HG02973 (cell line): ENCODE measurements at regions not wholly inside any gene's neighbourhood (a gene's known extent, or its start where the extent isn't known, plus 50 kb on each side); places are given as distances from the start of the nearest gene placed in this dataset.
"Not testable (repeated sequence)": the region's sequence is repeated elsewhere in the genome, so short reads cannot be mapped to it uniquely, and the experiment has no call there.

Experiments used
- ATAC-seq: cut with Tn5 transposase; IDR thresholded peaks from one replicate; pipeline ENCODE4 v1.9.1; 2021; ENCODE audit warnings: moderate library complexity; ENCODE audit not compliant: unreplicated experiment

GRCh38 chr7:45401851-45402250 lies 172.3 kb upstream of the ADCY1 start:
- ATAC-seq, result no peak

GRCh38 chr7:45402480-45403218 lies 171.5 kb upstream of the ADCY1 start:
- ATAC-seq, result no peak

DNA sequence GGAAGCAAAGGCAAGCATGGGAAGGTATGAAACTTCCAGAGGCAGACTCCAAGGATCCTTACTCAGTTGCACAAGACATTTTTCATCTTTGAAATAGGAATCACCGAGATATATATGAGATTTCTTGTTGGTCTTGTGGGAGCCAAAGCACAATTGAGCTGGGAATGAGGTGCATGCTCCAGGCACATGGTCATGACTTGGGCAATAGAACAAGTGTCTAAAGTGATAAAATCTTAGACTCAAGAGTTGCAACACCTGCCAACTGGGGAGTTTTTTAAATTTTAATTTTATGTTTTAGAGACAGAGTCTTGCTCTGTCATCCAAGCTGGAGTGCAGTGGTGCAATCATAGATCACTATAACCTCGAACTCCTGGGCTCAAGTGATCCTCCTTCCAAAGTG lies 169.5 kb upstream of the ADCY1 start:
- ATAC-seq, result no peak

- no peak for ATAC-seq
These were observed 166.3 kb upstream of the ADCY1 start for GRCh38 chr7:45407730-45408408.

DNA sequence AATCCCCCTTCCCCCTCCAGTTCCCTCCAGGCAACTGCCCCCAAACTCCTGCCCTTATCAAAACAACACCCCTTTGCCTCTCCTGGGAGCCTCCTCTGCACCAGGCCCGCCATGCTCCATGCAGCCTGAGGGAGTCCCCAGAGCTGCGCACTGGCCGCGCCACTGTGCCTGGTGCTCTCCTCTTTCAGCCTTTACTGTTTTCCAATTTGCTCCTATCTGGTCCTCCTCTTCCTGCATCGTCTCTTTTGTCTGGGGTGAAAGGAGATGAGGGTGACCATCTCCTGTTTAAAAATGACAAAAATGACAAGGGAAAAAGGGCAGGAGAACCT lies 165.8 kb upstream of the ADCY1 start:
- ATAC-seq, result no peak

DNA sequence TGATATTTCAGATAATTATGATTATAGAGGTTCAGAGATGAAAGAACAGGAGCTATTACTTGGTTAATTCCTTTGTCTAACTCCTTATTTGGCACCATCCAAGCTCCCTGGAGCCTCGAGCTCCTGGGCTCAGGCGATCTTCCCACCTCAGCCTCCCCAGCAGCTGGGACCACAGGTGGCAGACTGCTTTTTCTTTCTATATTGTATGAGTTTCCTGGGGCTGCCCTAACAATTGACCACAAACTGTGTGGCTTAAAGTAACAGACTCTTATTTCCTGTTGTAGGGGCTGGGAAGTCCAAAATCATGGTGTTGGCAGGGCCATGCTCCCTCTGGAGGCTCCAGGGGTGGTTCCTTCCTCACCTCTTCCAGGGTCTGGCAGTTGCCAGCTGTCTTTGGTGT lies 163.3 kb upstream of the ADCY1 start:
- no peak for ATAC-seq

- no peak for ATAC-seq
These were observed 160.7 kb upstream of the ADCY1 start for GRCh38 chr7:45413419-45413818.

DNA sequence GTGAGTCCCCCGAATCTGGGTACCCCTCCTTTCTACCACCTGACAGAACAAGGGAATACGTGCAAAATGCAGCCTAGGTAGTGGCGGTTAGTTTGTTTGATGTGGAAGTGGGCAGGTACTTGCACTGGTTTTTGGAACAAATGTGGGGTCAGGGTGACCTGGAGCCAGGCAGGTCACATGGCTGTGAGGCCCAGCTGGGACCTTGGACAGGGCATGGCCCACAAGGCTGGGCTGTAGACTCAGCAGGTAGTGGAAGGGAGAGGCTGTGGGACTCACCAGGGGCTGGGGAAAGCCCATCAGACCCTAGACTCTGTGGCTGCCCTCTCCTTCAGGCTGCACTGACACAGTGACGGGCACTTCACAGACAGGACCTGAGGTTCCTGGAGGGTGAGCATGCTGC lies 159.9 kb upstream of the ADCY1 start:
- no peak for ATAC-seq

GRCh38 chr7:45415265-45415664 lies 158.9 kb upstream of the ADCY1 start:
- ATAC-seq, result no peak

GRCh38 chr7:45416846-45417245 lies 157.3 kb upstream of the ADCY1 start:
- no peak for ATAC-seq

- no peak for ATAC-seq
These were observed 156.9 kb upstream of the ADCY1 start for GRCh38 chr7:45417268-45417667.

DNA sequence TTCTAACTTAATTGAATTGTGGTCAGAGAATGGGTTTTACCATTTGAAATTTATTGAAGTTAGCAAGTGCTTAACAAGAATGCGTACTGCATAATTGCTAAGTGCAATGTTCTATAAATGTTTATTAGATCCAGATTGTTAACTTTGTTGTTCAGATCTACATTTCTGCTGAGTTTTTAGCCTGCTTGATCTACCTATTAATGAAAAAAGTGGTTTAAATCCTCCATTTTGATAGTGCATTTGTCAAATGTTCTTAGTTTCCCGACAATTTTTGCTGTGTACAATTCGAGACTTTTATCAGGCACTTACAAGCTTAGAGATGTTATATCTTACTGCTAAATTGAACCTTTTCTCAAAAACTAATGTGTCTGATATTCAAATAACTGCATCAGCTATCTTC lies 156.4 kb upstream of the ADCY1 start:
- no peak for ATAC-seq

- ATAC-seq, result no peak
These were observed 153.2 kb upstream of the ADCY1 start for GRCh38 chr7:45420843-45421495.

- no peak for ATAC-seq
These were observed 152.4 kb upstream of the ADCY1 start for GRCh38 chr7:45421806-45422205.

- no peak for ATAC-seq
These were observed 143.8 kb upstream of the ADCY1 start for GRCh38 chr7:45430397-45430796.

GRCh38 chr7:45434167-45434784 lies 139.9 kb upstream of the ADCY1 start:
- ATAC-seq, result no peak

- no peak for ATAC-seq
These were observed 139.0 kb upstream of the ADCY1 start for GRCh38 chr7:45435131-45435530.

- ATAC-seq, result no peak
These were observed 138.3 kb upstream of the ADCY1 start for GRCh38 chr7:45435846-45436245.

DNA sequence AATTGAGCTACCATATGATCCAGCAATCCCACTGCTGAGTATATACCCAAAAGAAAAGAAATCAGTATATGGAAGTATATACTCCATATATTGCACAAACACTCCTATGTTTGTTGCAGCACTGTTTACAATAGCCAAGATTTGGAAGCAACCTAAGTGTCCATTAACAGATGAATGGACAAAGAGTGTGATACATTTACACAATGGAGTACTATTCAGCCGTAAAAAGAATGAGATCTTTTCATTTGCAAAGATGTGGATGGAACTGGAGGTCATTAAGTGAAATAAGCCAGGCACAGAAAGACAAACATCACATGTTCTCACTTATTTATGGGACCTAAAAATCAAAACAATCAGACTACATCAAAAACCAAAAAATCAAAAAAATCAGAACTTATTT lies 133.4 kb upstream of the ADCY1 start:
- ATAC-seq, result not testable (repeated sequence)

DNA sequence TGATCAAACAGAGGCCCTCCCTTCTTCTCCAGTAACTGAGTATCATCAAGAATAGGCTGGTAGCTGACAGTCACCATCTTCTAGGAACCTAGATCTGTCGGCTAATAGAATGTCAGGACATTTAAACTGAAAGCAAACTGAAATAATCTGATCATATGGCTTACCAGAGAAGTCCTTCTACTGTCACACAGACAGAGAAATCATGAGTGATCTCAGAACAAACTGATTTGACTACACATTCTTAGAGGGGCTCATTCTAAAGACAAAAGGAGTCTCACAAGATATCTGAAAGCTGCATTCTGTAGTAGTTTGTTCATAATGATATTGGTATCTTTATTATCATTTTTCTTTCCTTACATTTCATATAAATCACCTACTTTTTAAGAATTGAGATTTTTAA lies 130.9 kb upstream of the ADCY1 start:
- ATAC-seq, result no peak

DNA sequence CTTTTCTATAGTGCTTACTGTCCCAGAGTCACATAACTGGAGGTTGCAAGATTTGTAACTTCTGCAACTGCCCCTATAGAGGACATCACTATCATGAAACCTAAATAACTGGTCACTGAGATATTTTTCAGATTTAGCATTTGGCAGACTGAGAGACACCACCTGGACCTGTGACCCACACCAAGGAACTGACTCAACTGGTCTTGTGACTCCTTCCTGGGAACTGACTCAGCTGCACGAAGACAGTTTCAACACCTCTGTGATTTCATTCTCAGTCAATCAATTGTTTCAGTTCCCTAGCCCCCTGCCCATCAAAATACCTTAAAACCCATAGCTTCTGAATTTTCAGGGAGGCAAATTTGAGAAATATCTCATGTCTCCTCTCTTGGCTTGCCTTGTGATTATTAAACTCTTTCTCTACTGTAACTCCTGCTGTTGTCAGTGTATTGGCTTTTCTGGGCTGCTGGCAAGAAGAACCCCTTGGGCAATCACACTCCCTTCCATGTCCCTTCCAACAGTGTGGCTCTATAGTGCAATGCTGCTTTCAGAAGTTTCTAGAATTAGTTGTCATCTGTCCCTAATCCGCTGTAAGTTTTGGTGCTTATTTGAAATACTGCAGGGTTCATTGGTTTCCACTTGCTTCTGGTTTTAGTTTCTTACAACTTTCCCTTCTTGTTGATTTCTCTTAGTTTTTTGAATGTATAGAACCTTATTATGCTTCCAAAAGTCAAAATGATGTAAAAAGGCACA lies 127.8 kb upstream of the ADCY1 start:
- ATAC-seq, result no peak
